ENCODE measurements at regions not wholly inside any gene's neighbourhood (a gene's known extent, or its start where the extent isn't known, plus 50 kb on each side); places are given as distances from the start of the nearest gene placed in this dataset.

DNA sequence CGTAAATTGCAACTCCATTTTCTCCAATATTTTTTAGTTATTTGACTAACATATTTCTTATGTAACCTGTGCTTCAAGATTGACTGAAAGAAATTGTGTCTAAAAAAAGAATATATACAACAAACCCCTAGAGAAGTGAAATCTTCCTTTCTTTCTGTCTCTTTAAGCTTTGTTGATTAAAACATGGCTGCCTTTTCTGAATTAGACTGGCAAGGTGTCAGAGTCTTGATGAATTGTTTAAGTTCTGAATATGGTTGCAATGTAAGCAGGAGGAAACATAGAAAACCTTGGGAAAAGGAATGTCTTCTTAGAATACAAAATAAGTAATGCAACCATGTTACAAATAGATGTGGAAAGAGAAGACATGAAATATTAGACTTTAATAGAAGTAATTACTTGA, 209.8 kb upstream of the CTNND2 start:
- Histone ChIP-seq H3K27ac (ENCODE audit: insufficient read length, low read depth, low read length) (no peak overlapping the region), H2BK120ac (ENCODE audit: low read depth, low read length, poor library complexity, severe bottlenecking) (no peak overlapping the region), H3K4me1 (ENCODE audit: insufficient read depth, low read length) (no peaks in the 10 kb centered on the region), H3K23me2 (ENCODE audit: insufficient read length, low read depth, low read length, poor library complexity, severe bottlenecking) (no peaks in the 10 kb centered on the region), H3K79me2 (ENCODE audit: insufficient read depth, low read length) (no peaks in the 10 kb centered on the region), H2BK15ac (ENCODE audit: low read depth, low read length) (no peak overlapping the region), H3K9ac (ENCODE audit: extremely low read depth, insufficient read length, low read length) (no peak overlapping the region), H3T11ph (ENCODE audit: low read length) (no peak overlapping the region), H4K20me1 (ENCODE audit: control insufficient read depth, insufficient read depth, insufficient read length) (no peaks in the 10 kb centered on the region), H3K4ac (ENCODE audit: low read depth, low read length) (no peak overlapping the region), H3K27me3 (ENCODE audit: insufficient read depth, low read length) (no peaks in the 10 kb centered on the region), H3K14ac (ENCODE audit: insufficient read depth, low read length) (no peak overlapping the region), H2BK12ac (ENCODE audit: insufficient read length, low read depth, low read length) (no peak overlapping the region), H4K91ac (ENCODE audit: insufficient read length, low read depth, low read length) (no peak overlapping the region), H3K4me2 (ENCODE audit: insufficient read depth, insufficient read length, low read length) (no peak overlapping the region), H3K56ac (ENCODE audit: insufficient read length, low read depth, low read length) (no peak overlapping the region), H2BK5ac (ENCODE audit: insufficient read length, low read length) (no peak overlapping the region), H2AK5ac (ENCODE audit: insufficient read length, low read length) (no peak overlapping the region), H2BK20ac (ENCODE audit: low read depth, low read length, poor library complexity, severe bottlenecking) (no peak overlapping the region), H4K8ac (replicated peaks; ENCODE audit: insufficient read length, low read depth, low read length) (no peak overlapping the region), H3K18ac (ENCODE audit: insufficient read length, low read depth, low read length) (no peak overlapping the region), H3K9me3 (ENCODE audit: control insufficient read depth, low read depth, low read length) (no peaks in the 10 kb centered on the region), H2AFZ (ENCODE audit: low read length) (no peak overlapping the region), H4K5ac (ENCODE audit: insufficient read length, low read depth, low read length) (no peak overlapping the region), H3K23ac (ENCODE audit: insufficient read length, low read depth, low read length) (no peak overlapping the region), H3K79me1 (ENCODE audit: insufficient read depth, low read depth, low read length, poor library complexity, severe bottlenecking) (no peaks in the 10 kb centered on the region)
- TF ChIP-seq, protein P1, sequence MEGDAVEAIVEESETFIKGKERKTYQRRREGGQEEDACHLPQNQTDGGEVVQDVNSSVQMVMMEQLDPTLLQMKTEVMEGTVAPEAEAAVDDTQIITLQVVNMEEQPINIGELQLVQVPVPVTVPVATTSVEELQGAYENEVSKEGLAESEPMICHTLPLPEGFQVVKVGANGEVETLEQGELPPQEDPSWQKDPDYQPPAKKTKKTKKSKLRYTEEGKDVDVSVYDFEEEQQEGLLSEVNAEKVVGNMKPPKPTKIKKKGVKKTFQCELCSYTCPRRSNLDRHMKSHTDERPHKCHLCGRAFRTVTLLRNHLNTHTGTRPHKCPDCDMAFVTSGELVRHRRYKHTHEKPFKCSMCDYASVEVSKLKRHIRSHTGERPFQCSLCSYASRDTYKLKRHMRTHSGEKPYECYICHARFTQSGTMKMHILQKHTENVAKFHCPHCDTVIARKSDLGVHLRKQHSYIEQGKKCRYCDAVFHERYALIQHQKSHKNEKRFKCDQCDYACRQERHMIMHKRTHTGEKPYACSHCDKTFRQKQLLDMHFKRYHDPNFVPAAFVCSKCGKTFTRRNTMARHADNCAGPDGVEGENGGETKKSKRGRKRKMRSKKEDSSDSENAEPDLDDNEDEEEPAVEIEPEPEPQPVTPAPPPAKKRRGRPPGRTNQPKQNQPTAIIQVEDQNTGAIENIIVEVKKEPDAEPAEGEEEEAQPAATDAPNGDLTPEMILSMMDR (conservative IDR thresholded peaks at IDR 0.05) = no peak
- no CpG with 5 or more reads among the region's 1 CpG for WGBS (ENCODE audit: extremely low coverage, insufficient read length, low lambda C conversion rate)
- Mint-ChIP-seq H3K9me3 (no peaks in the 10 kb centered on the region), H3K4me1 (no peaks in the 10 kb centered on the region), H3K36me3 (ENCODE audit: insufficient read depth in 1 of 3, low read depth in 3 of 3) (no peaks in the 10 kb centered on the region), H3K4me3 (no peak overlapping the region), H3K27ac (no peak overlapping the region), H3K27me3 (ENCODE audit: low read depth) (no peaks in the 10 kb centered on the region)
- DNase-seq = no peak
